Keratinocyte (primary cell): ENCODE measurements at regions not wholly inside any gene's neighbourhood (a gene's known extent, or its start where the extent isn't known, plus 50 kb on each side); places are given as distances from the start of the nearest gene placed in this dataset.

Experiments used
- DNase-seq: peaks from one replicate; pipeline ENCODE4 v3.0.0-alpha.2; 2011; ENCODE audit warnings: low read depth, missing footprints, low spot score
- FAIRE-seq: peaks from 2 replicates; lab custom pipeline; 2011; peaks lifted over from hg19 to GRCh38; lab: Jason Lieb, UNC
- H2AFZ ChIP-seq: 2 replicates; pipeline ENCODE4 v1.6.0; 2012; ENCODE audit warnings: low read length, control low read depth, inconsistent platforms; ENCODE audit not compliant: control insufficient read depth
- H3K27ac ChIP-seq: 2 replicates; pipeline ENCODE4 v1.5.1; 2011; ENCODE audit warnings: low read length; ENCODE audit not compliant: control insufficient read depth, insufficient read depth
- H3K27me3 ChIP-seq: 3 replicates; pipeline ENCODE4 v1.6.0; 2011; ENCODE audit warnings: low read length; ENCODE audit not compliant: control insufficient read depth, insufficient read depth; ENCODE audit errors: extremely low read depth
- H3K36me3 ChIP-seq, 2 experiments: 2 replicates in 1 of 2; 3 replicates in 1 of 2; pipeline ENCODE4 v1.5.1; 2011; ENCODE audit warnings: low read length in 2 of 2, mild to moderate bottlenecking in 1 of 2; ENCODE audit not compliant: control insufficient read depth in 2 of 2, insufficient read depth in 2 of 2; ENCODE audit errors: extremely low read depth in 1 of 2
- H3K4me1 ChIP-seq: 3 replicates; pipeline ENCODE4 v1.5.1; 2011; ENCODE audit warnings: low read length; ENCODE audit not compliant: control insufficient read depth, insufficient read depth; ENCODE audit errors: extremely low read depth
- H3K4me2 ChIP-seq: 3 replicates; pipeline ENCODE4 v1.6.0; 2011; ENCODE audit warnings: low read depth, low read length; ENCODE audit not compliant: control insufficient read depth, insufficient read depth; ENCODE audit errors: extremely low read depth
- H3K4me3 ChIP-seq, 3 experiments: fragments of 200-600 bp in 1 of 3; sonication (generic) in 1 of 3; 2 replicates in 2 of 3; 3 replicates in 1 of 3; pipeline ENCODE4 v1.5.1; 2011 to 2016; ENCODE audit warnings: low read length in 3 of 3, mild to moderate bottlenecking in 3 of 3, control low read depth in 2 of 3, inconsistent platforms in 1 of 3, low read depth in 1 of 3, mixed read lengths in 1 of 3, mixed run types in 1 of 3, moderate library complexity in 1 of 3; ENCODE audit not compliant: control insufficient read depth in 2 of 3, insufficient read depth in 2 of 3; ENCODE audit errors: extremely low read depth in 1 of 3
- H3K79me2 ChIP-seq: 2 replicates; pipeline ENCODE4 v1.6.0; 2012; ENCODE audit warnings: low read length; ENCODE audit not compliant: control insufficient read depth, insufficient read depth
- H3K9ac ChIP-seq: 3 replicates; pipeline ENCODE4 v1.6.0; 2011; ENCODE audit warnings: low read length; ENCODE audit not compliant: control insufficient read depth, insufficient read depth; ENCODE audit errors: extremely low read depth
- H3K9me1 ChIP-seq: 3 replicates; pipeline ENCODE4 v1.6.0; 2011; ENCODE audit warnings: low read length; ENCODE audit not compliant: control insufficient read depth, insufficient read depth; ENCODE audit errors: extremely low read depth
- H3K9me3 ChIP-seq: 2 replicates; pipeline ENCODE4 v1.5.1; 2012; ENCODE audit warnings: low read depth, low read length; ENCODE audit not compliant: control insufficient read depth
- H4K20me1 ChIP-seq: 3 replicates; pipeline ENCODE4 v1.6.0; 2011; ENCODE audit warnings: low read length; ENCODE audit not compliant: control insufficient read depth, insufficient read depth; ENCODE audit errors: extremely low read depth
- CTCF ChIP-seq, 3 experiments: IDR thresholded peaks in 1 of 3; conservative IDR thresholded peaks in 1 of 3; optimal IDR thresholded peaks in 1 of 3; 2 replicates in 2 of 3; 3 replicates in 1 of 3; pipeline versions ENCODE3 to v1.5.1; 2011; ENCODE audit warnings: low read length in 3 of 3, mild to moderate bottlenecking in 3 of 3, moderate library complexity in 2 of 3, control low read depth in 1 of 3, inconsistent platforms in 1 of 3; ENCODE audit not compliant: insufficient read depth in 2 of 3; ENCODE audit errors: extremely low read depth in 1 of 3
- EZH2 ChIP-seq: IDR thresholded peaks from one replicate; pipeline ENCODE4 v1.6.1; 2012; ENCODE audit warnings: inconsistent platforms, mild to moderate bottlenecking, low read length, moderate library complexity
- dilution Hi-C: fragments of 300-500 bp; cut with MboI; formaldehyde crosslinking; loops from one replicate; pipeline ENCODE4 v1.7.0; 2020; ENCODE audit warnings: low sequenced_read_pairs; ENCODE audit not compliant: extremely low pct_ligation_motif_present

DNA sequence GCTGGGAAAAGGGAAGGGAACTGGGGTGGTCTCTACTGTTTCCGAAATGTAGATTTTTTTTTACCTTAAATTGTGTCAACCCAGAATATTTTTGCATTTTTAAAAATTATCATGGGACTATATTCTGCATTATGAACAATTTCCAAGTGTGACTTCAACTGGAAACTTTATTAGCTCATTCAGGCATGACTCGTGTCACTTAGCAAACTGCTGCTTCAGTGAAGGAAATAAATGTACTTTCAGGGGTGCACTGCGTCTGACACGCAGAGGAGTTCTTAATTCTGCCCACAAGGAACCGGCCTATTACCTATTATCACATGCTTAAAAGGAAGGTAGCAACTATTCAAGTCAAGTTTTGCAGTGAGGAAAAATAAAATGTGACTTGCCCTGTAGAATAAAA lies 291.3 kb upstream of the PRDM1 start:
- TF ChIP-seq CTCF (optimal IDR thresholded peaks at IDR 0.05 in 1 of 3, IDR thresholded peaks at IDR 0.05 in 1 of 3, conservative IDR thresholded peaks at IDR 0.05 in 1 of 3; ENCODE audit: extremely low read depth in 1 of 3, insufficient read depth in 2 of 3, low read length in 3 of 3) (no peak), EZH2 (no peak)
- Histone ChIP-seq H3K36me3 (no peaks in the 10 kb centered on the region), H2AFZ (no peak overlapping the region), H3K4me1 (peaks cover 4% of the 10 kb centered on the region), H3K27ac (no peak overlapping the region), H3K9me3 (no peaks in the 10 kb centered on the region), H4K20me1 (no peaks in the 10 kb centered on the region), H3K9ac (no peak overlapping the region), H3K79me2 (no peaks in the 10 kb centered on the region), H3K4me3 (no peak overlapping the region), H3K4me2 (no peak overlapping the region), H3K27me3 (no peaks in the 10 kb centered on the region), H3K9me1 (no peaks in the 10 kb centered on the region)
- dilution Hi-C loops = no loop called here
- DNase-seq (no peak), FAIRE-seq (no peak)

DNA sequence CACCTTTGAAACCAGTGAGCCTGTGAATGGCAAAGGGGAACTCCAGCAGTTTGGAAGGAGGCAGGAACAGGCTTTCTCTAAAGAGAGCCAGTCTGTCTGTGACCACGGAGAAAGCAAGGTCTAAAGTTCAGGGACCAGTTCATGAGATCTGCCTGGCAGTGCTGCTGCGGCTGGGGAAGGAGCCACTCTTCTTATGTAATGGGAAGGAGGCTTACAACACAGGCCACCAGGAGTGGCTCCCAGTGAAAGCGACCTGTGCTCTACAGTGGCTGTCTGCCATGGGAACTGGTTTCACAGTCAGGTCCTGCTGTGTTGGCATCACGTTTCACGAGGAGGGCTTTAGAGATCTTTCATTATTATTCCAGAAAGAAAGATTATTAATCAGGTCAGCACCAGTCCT lies 291.9 kb upstream of the PRDM1 start:
- H4K20me1 ChIP-seq = no peaks in the 10 kb centered on the region
- no peak overlapping the region for H3K4me2 ChIP-seq
- no peaks in the 10 kb centered on the region for H3K27me3 ChIP-seq
- H2AFZ ChIP-seq = peak overlapping the region; percentile 55
- no peaks in the 10 kb centered on the region for H3K36me3 ChIP-seq
- no peaks in the 10 kb centered on the region for H3K79me2 ChIP-seq
- peaks cover 4% of the 10 kb centered on the region for H3K4me1 ChIP-seq
- DNase-seq (no peak), FAIRE-seq (no peak)
- no peak for TF ChIP-seq EZH2
- H3K9me3 ChIP-seq = no peaks in the 10 kb centered on the region
- dilution Hi-C loops = no loop called here
- no peak overlapping the region for H3K27ac ChIP-seq
- no peak overlapping the region for H3K4me3 ChIP-seq
- no peaks in the 10 kb centered on the region for H3K9me1 ChIP-seq
- H3K9ac ChIP-seq = no peak overlapping the region

DNA sequence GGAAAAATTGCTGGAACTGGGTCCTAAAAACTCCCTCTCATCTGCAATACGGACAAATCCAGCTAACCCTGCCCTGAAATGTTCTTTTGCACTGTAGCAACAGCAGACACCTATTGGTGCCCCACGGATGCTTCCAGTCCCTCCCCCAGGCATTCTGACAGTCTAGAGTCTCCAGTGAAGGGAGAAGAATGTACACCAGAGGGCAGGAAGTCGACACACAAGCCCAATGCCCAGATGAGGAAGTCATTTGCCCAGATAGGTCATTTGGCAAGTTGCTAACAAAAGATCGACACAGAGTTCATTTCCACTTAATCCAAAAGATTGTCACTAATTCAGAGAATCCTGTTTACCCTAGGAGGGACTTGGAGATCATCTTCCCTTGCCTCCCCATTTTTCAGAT lies 293.0 kb upstream of the PRDM1 start:
- H3K4me2 ChIP-seq = no peak overlapping the region
- no peak overlapping the region for H2AFZ ChIP-seq
- H3K9me1 ChIP-seq = no peaks in the 10 kb centered on the region
- no peaks in the 10 kb centered on the region for H3K36me3 ChIP-seq
- peak; percentile 26 for FAIRE-seq
- no peak for DNase-seq
- TF ChIP-seq EZH2 (no peak), CTCF (optimal IDR thresholded peaks at IDR 0.05 in 1 of 3, IDR thresholded peaks at IDR 0.05 in 1 of 3, conservative IDR thresholded peaks at IDR 0.05 in 1 of 3; ENCODE audit: extremely low read depth in 1 of 3, insufficient read depth in 2 of 3, low read length in 3 of 3) (peak in 2 of 3 experiments; percentile 20 to 52)
- dilution Hi-C loops = no loop called here
- no peaks in the 10 kb centered on the region for H3K79me2 ChIP-seq
- H3K27me3 ChIP-seq = no peaks in the 10 kb centered on the region
- no peak overlapping the region for H3K4me3 ChIP-seq
- H3K9me3 ChIP-seq = no peaks in the 10 kb centered on the region
- no peak overlapping the region for H3K27ac ChIP-seq
- no peak overlapping the region for H3K9ac ChIP-seq
- no peaks in the 10 kb centered on the region for H4K20me1 ChIP-seq
- peaks cover 8% of the 10 kb centered on the region for H3K4me1 ChIP-seq
